GM21786 (cell line): ENCODE measurements at regions not wholly inside any gene's neighbourhood (a gene's known extent, or its start where the extent isn't known, plus 50 kb on each side); places are given as distances from the start of the nearest gene placed in this dataset.
A peak's percentile ranks its signal among the peaks of the same experiment; 100 is the strongest.

Source experiments
- ATAC-seq: cut with Tn5 transposase; IDR thresholded peaks from one replicate; pipeline ENCODE4 v1.9.1; 2021; ENCODE audit not compliant: unreplicated experiment

- peak; percentile 88 for ATAC-seq
Measured at GRCh38 chr3:28726840-28727239, 378.2 kb upstream of the AZI2 start.

DNA sequence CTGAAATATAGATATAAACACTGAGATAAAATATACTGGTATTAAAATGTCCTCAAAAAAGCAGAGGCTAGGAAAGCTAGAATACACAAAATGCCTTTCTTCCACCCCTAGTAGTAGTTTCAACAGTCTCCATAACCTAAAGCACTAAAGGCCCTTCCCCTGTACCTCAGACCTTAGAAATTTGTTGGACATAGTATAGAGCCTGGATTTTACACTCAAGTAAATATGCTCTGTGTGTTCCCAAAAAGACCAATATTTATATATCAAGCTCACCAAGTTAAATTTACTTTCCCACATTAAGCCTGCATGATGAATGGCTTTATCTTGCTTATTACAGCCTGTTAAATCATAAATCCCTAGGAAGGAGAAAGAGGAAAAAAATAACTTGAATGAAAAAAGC is 378.7 kb upstream of the AZI2 start:
- no peak for ATAC-seq

- ATAC-seq = no peak
Measured at GRCh38 chr3:28738425-28738824, 389.8 kb upstream of the AZI2 start.

DNA sequence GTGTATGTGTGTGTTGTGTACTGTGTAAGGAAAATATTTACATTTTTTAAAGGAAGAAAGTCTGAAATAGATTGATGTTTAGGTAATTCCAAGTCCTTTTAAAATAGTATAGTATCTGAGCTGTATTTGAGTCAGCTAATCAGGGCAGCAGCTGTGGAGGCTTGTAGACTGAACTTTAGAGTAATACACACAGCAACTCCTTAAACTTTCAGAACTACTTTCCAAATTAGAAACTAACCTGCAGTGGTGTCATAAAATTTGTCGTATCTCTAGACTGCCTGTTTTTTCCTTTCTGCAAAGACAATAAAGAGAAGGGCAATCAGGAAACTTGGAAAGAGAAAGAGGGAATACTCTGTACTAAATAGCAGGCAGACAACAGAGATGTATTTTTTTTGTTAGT is 391.0 kb upstream of the AZI2 start:
- ATAC-seq = no peak

- no peak for ATAC-seq
Measured at GRCh38 chr3:28743271-28743670, 394.6 kb upstream of the AZI2 start.

GRCh38 chr3:28743831-28744230 is 395.2 kb upstream of the AZI2 start:
- ATAC-seq = no peak

GRCh38 chr3:28745436-28745835 is 396.8 kb upstream of the AZI2 start:
- ATAC-seq = no peak

DNA sequence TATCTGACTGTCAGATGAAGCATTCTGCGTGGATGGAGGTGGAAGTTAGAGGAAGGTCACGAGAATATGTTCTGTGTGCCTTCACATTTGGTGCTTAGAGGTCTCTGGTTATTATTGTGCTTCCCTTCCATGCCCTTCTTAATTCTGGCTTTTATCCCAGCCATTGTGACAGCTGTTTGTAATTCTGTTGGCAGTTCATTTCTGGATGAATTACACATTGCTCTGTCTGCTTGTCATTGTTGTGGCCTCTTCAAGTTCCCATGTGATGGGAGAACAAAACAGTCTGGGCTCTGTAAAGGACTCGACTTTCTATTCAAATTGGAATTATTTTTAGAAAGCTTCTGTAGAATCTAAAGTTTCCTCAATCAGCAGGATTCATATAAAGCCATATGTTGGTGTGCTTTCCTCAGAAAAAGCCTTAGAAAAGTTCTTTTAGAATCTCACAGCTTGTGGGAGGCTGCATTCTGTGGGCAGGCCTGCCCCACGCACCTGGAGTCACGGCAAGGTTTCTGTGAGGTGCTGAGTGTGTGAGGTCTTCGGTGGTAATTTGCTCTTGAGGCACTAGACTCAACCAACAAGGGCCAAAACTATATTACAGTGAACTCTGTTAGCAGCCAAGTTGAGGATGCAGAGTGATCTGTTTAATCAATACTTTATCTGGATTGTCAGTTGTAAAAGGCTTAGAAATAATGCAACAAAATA is 397.4 kb upstream of the AZI2 start:
- no peak for ATAC-seq

DNA sequence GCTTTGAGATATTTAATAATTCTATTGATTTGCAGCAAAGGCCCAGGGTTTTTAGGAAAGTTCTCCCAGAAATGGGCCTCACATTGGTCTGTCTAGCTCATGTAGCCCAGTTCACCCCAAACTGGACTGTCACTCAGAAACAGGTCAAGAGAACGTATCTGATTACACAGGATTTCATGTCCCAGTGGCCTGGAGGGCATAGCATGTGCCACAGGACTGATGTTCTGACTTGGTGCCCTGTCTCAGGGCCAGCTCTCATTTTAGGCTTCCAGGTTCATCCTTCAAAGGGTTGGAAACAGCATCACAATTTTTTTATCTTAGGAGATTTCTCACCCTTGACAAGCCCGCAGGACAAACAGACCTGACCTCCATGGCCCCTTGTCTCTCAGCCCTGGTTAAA is 398.4 kb upstream of the AZI2 start:
- ATAC-seq = no peak

GRCh38 chr3:28751864-28752263 is 403.2 kb upstream of the AZI2 start:
- no peak for ATAC-seq

GRCh38 chr3:28752290-28752689 is 403.7 kb upstream of the AZI2 start:
- ATAC-seq = no peak

GRCh38 chr3:28756056-28756455 is 407.4 kb upstream of the AZI2 start:
- ATAC-seq = no peak

DNA sequence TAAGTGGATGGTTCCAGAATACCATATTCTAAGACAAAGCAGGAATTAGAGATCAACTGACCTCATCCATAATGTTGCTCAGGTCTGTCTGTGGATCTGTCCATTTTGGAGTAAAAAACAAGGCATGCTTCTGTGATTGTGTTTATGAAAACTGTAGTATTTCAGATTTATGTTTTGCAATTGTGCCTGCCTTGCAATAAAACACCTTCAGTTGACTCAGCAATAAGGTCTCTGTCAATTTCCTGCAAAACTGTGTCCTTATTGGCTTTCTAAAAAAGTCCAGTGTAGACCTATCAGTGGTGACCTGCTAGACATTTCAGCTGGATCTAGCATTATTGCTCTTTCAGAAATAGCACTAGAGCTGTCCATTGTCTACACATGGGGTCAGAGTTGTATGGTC is 409.5 kb upstream of the AZI2 start:
- ATAC-seq = no peak

- ATAC-seq = no peak
Measured at GRCh38 chr3:28761375-28761774, 412.8 kb upstream of the AZI2 start.

GRCh38 chr3:28765194-28765593 is 416.6 kb upstream of the AZI2 start:
- no peak for ATAC-seq

DNA sequence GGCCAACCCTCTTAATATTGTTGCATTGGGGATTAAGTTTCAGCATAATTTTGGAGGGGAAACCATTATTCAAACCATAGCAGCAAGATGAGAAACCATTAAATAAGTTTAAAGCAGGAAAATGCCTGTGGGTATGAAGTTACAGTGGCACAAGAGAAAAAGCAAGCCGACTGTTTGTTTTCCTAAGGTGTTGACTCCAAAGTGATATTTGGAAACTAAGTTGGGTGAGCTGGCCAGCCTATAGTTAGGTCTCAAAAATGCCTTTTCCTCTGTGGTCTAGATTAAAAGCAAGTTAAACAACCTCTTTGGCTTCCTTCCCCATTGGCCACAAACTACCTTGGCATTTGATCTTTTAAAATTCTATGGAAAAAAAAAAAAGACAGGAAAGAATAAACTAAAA is 419.8 kb upstream of the AZI2 start:
- ATAC-seq = no peak

- no peak for ATAC-seq
Measured at GRCh38 chr3:28777806-28778475, 429.3 kb upstream of the AZI2 start.

GRCh38 chr3:28780480-28780879 is 431.9 kb upstream of the AZI2 start:
- ATAC-seq = no peak

DNA sequence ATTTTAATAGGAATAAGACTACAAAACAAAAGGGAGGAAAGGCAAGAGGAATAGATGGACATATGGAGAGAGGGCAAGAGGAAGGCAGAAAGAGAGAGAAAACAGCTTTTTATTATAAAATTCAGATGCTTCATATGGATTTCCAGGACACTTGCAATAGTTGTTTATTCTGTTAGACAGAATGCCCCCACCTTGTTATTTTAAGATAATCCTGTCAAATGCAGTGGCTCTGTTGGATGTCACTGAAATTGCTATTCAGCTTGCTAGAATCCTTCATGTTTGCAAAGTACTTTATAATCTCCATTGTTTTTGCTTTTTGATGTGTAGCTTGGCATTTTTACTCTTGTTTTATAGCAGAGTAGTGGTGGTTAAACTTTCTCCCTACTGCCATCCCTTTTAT is 432.4 kb upstream of the AZI2 start:
- no peak for ATAC-seq

DNA sequence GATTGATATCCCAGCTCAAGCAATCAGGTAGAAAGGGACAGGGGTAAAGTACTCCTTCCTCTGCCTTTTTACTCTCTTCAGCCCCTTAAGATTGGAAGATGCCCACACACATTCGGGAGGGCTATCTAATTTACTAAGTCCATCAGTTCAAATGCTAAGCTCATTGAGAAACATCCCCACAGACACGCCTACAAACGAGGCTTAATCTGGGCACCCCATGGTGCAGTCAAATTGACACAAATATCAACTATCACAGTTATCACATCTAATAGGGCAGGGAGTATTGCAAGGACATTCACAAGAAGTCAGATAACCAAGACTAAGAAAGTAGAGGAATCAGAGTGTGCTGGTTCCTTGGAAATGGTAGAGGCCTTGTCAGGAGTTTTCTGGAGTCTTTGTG is 437.8 kb upstream of the AZI2 start:
- no peak for ATAC-seq

GRCh38 chr3:28788571-28788970 is 439.9 kb upstream of the AZI2 start:
- ATAC-seq = no peak

DNA sequence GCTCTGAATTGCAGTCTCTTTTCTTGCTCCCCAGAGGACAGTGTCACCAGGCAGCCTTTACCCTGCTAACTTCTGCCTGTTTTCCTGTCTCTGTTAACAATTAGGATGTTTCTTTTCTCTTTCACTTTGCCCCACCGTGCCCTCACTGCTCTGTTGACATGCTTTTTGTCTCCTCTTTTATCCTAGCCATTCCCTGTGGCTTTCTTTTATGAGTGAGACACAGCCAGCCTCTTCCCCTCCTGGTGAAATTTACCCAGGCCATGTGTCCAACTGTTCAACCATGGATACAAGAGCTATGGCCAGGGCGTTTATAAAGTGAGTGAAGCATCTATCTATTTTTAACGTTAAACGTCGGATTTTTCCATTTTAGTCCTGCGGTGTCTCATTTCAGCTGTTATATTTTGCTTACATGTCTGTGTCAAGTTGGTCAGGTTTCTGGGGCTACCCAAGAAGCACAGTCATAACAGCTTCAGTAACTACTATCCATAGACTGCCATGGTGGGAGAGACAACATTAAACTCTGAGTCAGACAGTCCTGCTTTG is 443.2 kb upstream of the AZI2 start:
- ATAC-seq = no peak

GRCh38 chr3:28792604-28793003 is 444.0 kb upstream of the AZI2 start:
- no peak for ATAC-seq
